ENCODE measurements at regions not wholly inside any gene's neighbourhood (a gene's known extent, or its start where the extent isn't known, plus 50 kb on each side); places are given as distances from the start of the nearest gene placed in this dataset.

- H3K36me3 ChIP-seq (ENCODE audit: control insufficient read depth in 4 of 4, insufficient read depth in 3 of 4, low read depth in 1 of 4, low read length in 3 of 4), result no peaks in the 10 kb centered on the region
- TF ChIP-seq HNF4A (conservative IDR thresholded peaks at IDR 0.05), result no peak
- TF ChIP-seq FOXA2 (IDR thresholded peaks at IDR 0.05), result no peak
- TF ChIP-seq CTCF (IDR thresholded peaks at IDR 0.05; ENCODE audit: low read depth, low read length, missing input control), result no peak
- TF ChIP-seq REST (IDR thresholded peaks at IDR 0.05), result no peak
- no peak for TF ChIP-seq ATF3 (IDR thresholded peaks at IDR 0.05)
- no peak for TF ChIP-seq MAX (IDR thresholded peaks at IDR 0.05)
- no peaks in the 10 kb centered on the region for H3K4me1 ChIP-seq (ENCODE audit: control insufficient read depth in 4 of 4, insufficient read depth in 4 of 4, low read length in 3 of 4)
- no peak overlapping the region for H3K27ac ChIP-seq (ENCODE audit: low read depth in 1 of 2, low read length in 2 of 2)
- WGBS, result 39% methylated on average over 2 of the region's 2 CpGs
- H3K9ac ChIP-seq (ENCODE audit: low read depth in 1 of 2, low read length in 2 of 2), result no peak overlapping the region
- peaks cover 0 to 1% (median 0%) of the 10 kb centered on the region in 4 donors for H3K9me3 ChIP-seq (ENCODE audit: control insufficient read depth in 4 of 4, low read length in 3 of 4)
- H3K4me3 ChIP-seq (ENCODE audit: low read depth in 1 of 3, low read length in 3 of 3), result no peak overlapping the region
- DNase-seq (ENCODE audit: low spot score), result no peak
- H3K27me3 ChIP-seq (ENCODE audit: control insufficient read depth in 4 of 4, insufficient read depth in 4 of 4, low read length in 3 of 4), result no peaks in the 10 kb centered on the region
Measured at GRCh38 chrX:121754301-121754700, 706.9 kb downstream of the GLUD2 start.

GRCh38 chrX:121755541-121755940 is 708.1 kb downstream of the GLUD2 start:
- no peak for DNase-seq (ENCODE audit: low spot score)
- H3K9me3 ChIP-seq (ENCODE audit: control insufficient read depth in 4 of 4, low read length in 3 of 4), result peaks cover 0 to 2% (median 0%) of the 10 kb centered on the region in 4 donors
- no peaks in the 10 kb centered on the region for H3K27me3 ChIP-seq (ENCODE audit: control insufficient read depth in 4 of 4, insufficient read depth in 4 of 4, low read length in 3 of 4)
- H3K27ac ChIP-seq (ENCODE audit: low read depth in 1 of 2, low read length in 2 of 2), result no peak overlapping the region
- no peak overlapping the region for H3K4me3 ChIP-seq (ENCODE audit: low read depth in 1 of 3, low read length in 3 of 3)
- H3K36me3 ChIP-seq (ENCODE audit: control insufficient read depth in 4 of 4, insufficient read depth in 3 of 4, low read depth in 1 of 4, low read length in 3 of 4), result no peaks in the 10 kb centered on the region
- TF ChIP-seq SP1 (IDR thresholded peaks at IDR 0.05) (no peak), MAX (IDR thresholded peaks at IDR 0.05) (no peak), RXRA (IDR thresholded peaks at IDR 0.05) (no peak), TAF1 (conservative IDR thresholded peaks at IDR 0.05) (no peak), FOXA1 (IDR thresholded peaks at IDR 0.05) (no peak), REST (IDR thresholded peaks at IDR 0.05) (no peak), RAD21 (IDR thresholded peaks at IDR 0.05) (no peak), HNF4A (conservative IDR thresholded peaks at IDR 0.05) (no peak), ZBTB33 (IDR thresholded peaks at IDR 0.05) (no peak)
- H3K4me1 ChIP-seq (ENCODE audit: control insufficient read depth in 4 of 4, insufficient read depth in 4 of 4, low read length in 3 of 4), result no peaks in the 10 kb centered on the region
- WGBS, result 66% methylated on average over 3 of the region's 3 CpGs
- no peak overlapping the region for H3K9ac ChIP-seq (ENCODE audit: low read depth in 1 of 2, low read length in 2 of 2)
